WTC11 (cell line): ENCODE measurements at regions not wholly inside any gene's neighbourhood (a gene's known extent, or its start where the extent isn't known, plus 50 kb on each side); places are given as distances from the start of the nearest gene placed in this dataset.

Source experiments
- ATAC-seq: fragments of 200-7000 bp; cut with Tn5 transposase; 2 replicates; pipeline ENCODE4 v1.10.0; 2021; ENCODE audit warnings: mild to moderate bottlenecking, moderate library complexity
- CTCF ChIA-PET: fragments of 300-600 bp; sonication (Branson Sonifier 250); formaldehyde crosslinking; loops from one replicate; lab custom pipeline; 2021; ENCODE audit warnings: antibody characterized with exemption; lab: Charles Lee
- POLR2A ChIA-PET: fragments of 350-600 bp; sonication (Branson Sonifier 250); formaldehyde crosslinking; loops from one replicate; lab custom pipeline; 2021; ENCODE audit warnings: antibody characterized with exemption; lab: Charles Lee
- DNase-seq: peaks from one replicate; pipeline ENCODE4 v3.0.0; 2021; ENCODE audit warnings: low spot score
- H3K27ac Mint-ChIP-seq: 2 replicates; pipeline ENCODE4 v1.8.0; 2021; ENCODE audit warnings: mixed read lengths
- H3K27me3 Mint-ChIP-seq: 2 replicates; pipeline ENCODE4 v1.8.0; 2021; ENCODE audit warnings: low read depth, mild to moderate bottlenecking, moderate library complexity, mixed read lengths
- H3K36me3 Mint-ChIP-seq: 2 replicates; pipeline ENCODE4 v1.8.0; 2021; ENCODE audit warnings: mixed read lengths
- H3K4me1 Mint-ChIP-seq: 2 replicates; pipeline ENCODE4 v1.8.0; 2022; ENCODE audit warnings: mixed read lengths
- H3K4me3 Mint-ChIP-seq: 2 replicates; pipeline ENCODE4 v1.8.0; 2021; ENCODE audit warnings: mild to moderate bottlenecking, moderate library complexity, mixed read lengths
- H3K9me3 Mint-ChIP-seq: 2 replicates; pipeline ENCODE4 v1.8.0; 2021; ENCODE audit warnings: mixed read lengths
- CREB1 ChIP-seq: sonication (generic); formaldehyde crosslinking; IDR thresholded peaks from 2 replicates; pipeline ENCODE4 v1.8.0; 2023; ENCODE audit warnings: mild to moderate bottlenecking, missing genetic modification reagents
- E2F5 ChIP-seq: sonication (generic); formaldehyde crosslinking; IDR thresholded peaks from 2 replicates; pipeline ENCODE4 v1.8.1; 2022; ENCODE audit warnings: mild to moderate bottlenecking, moderate library complexity, missing genetic modification reagents
- ETV6 ChIP-seq: sonication (generic); formaldehyde crosslinking; IDR thresholded peaks from 2 replicates; pipeline ENCODE4 v1.8.1; 2022; ENCODE audit warnings: mild to moderate bottlenecking, missing genetic modification reagents
- GABPB1 ChIP-seq: sonication (generic); formaldehyde crosslinking; IDR thresholded peaks from 2 replicates; pipeline ENCODE4 v1.8.1; 2023; ENCODE audit warnings: mild to moderate bottlenecking, missing genetic modification reagents
- KAT7 ChIP-seq: sonication (generic); formaldehyde crosslinking; IDR thresholded peaks from 2 replicates; pipeline ENCODE4 v1.8.1; 2023; ENCODE audit warnings: missing genetic modification reagents, mild to moderate bottlenecking, borderline replicate concordance
- MYBL2 ChIP-seq: sonication (generic); formaldehyde crosslinking; IDR thresholded peaks from 2 replicates; pipeline ENCODE4 v1.8.1; 2023; ENCODE audit warnings: mild to moderate bottlenecking, moderate library complexity, missing genetic modification reagents
- NR1H2 ChIP-seq: sonication (generic); formaldehyde crosslinking; IDR thresholded peaks from 2 replicates; pipeline ENCODE4 v1.9.0; 2021; ENCODE audit warnings: mild to moderate bottlenecking, moderate library complexity, missing genetic modification reagents
- PRRX2 ChIP-seq: fragments of 250-450 bp; sonication (Bioruptor Pico); IDR thresholded peaks from 2 replicates; pipeline ENCODE4 v1.8.0; 2021; ENCODE audit warnings: mild to moderate bottlenecking
- SMAD4 ChIP-seq: sonication (generic); formaldehyde crosslinking; IDR thresholded peaks from 2 replicates; pipeline ENCODE4 v1.8.0; 2022; ENCODE audit warnings: mild to moderate bottlenecking, missing genetic modification reagents
- SOX15 ChIP-seq: fragments of 250-450 bp; sonication (Bioruptor Pico); IDR thresholded peaks from 2 replicates; pipeline ENCODE4 v1.9.0; 2021; ENCODE audit warnings: mild to moderate bottlenecking
- TCF7 ChIP-seq: sonication (generic); formaldehyde crosslinking; IDR thresholded peaks from 2 replicates; pipeline ENCODE4 v1.8.0; 2022; ENCODE audit warnings: mild to moderate bottlenecking, low read depth, missing genetic modification reagents, moderate library complexity
- ZBTB21 ChIP-seq: sonication (generic); formaldehyde crosslinking; IDR thresholded peaks from 2 replicates; pipeline ENCODE4 v1.8.1; 2023; ENCODE audit warnings: mild to moderate bottlenecking, missing genetic modification reagents, borderline replicate concordance
- ZNF121 ChIP-seq: sonication (generic); formaldehyde crosslinking; IDR thresholded peaks from 2 replicates; pipeline ENCODE4 v1.8.0; 2023; ENCODE audit warnings: missing genetic modification reagents
- ZNF232 ChIP-seq: sonication (generic); formaldehyde crosslinking; IDR thresholded peaks from 2 replicates; pipeline ENCODE4 v1.8.0; 2022; ENCODE audit warnings: mild to moderate bottlenecking, missing genetic modification reagents
- ZNF396 ChIP-seq: fragments of 250-450 bp; sonication (Bioruptor Pico); IDR thresholded peaks from 2 replicates; pipeline ENCODE4 v1.8.0; 2021; ENCODE audit warnings: mild to moderate bottlenecking, moderate library complexity, borderline replicate concordance
- ZNF416 ChIP-seq: fragments of 250-450 bp; sonication (Bioruptor Pico); IDR thresholded peaks from 2 replicates; pipeline ENCODE4 v1.9.0; 2021; ENCODE audit warnings: mild to moderate bottlenecking, inconsistent platforms
- ZNF423 ChIP-seq: fragments of 250-450 bp; sonication (Bioruptor Pico); IDR thresholded peaks from 2 replicates; pipeline ENCODE4 v2.1.2; 2022; ENCODE audit warnings: mild to moderate bottlenecking, moderate library complexity
- ZNF532 ChIP-seq: fragments of 250-450 bp; sonication (Bioruptor Pico); IDR thresholded peaks from 2 replicates; pipeline ENCODE4 v1.9.0; 2021; ENCODE audit warnings: mild to moderate bottlenecking, borderline replicate concordance
- TF ChIP-seq, protein P1 (sequence below): fragments of 250-450 bp; sonication (Bioruptor Pico); IDR thresholded peaks from 2 replicates; pipeline ENCODE4 v1.8.0; 2021; ENCODE audit warnings: mild to moderate bottlenecking

DNA sequence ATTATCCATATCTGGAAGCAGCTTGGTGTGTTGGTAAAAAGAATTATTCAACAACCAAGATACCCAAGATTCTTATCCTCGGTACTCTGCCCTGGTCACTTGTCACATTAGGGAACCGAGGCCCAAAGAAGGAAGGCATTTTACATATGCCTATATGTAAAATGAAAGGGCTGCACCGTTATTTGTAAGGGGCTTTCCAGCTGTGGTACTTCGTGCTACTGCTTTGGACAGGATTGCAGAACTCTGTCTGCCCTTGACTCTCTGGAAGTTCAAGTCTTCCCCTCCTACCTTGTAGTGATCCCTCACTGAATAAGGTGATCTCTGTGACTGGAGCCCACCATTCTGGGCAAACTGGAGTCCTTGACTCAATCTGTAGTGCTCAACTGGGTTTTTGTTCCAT is 198.9 kb upstream of the TOPAZ1 start:
- Mint-ChIP-seq H3K27ac (no peak overlapping the region), H3K4me3 (no peak overlapping the region), H3K27me3 (no peaks in the 10 kb centered on the region), H3K4me1 (peaks cover 2% of the 10 kb centered on the region), H3K36me3 (peaks cover 12% of the 10 kb centered on the region; the same call in 1 of the 2 replicates), H3K9me3 (peaks cover 25% of the 10 kb centered on the region)
- DNase-seq (no peak), ATAC-seq (no peak)
- POLR2A ChIA-PET = no interaction called here
- TF ChIP-seq MYBL2 (no peak), SOX15 (CRISPR knock-in tag) (no peak), KAT7 (no peak), ZNF121 (CRISPR knock-in tag) (no peak), ZNF532 (CRISPR knock-in tag) (no peak), CREB1 (CRISPR knock-in tag) (no peak), NR1H2 (CRISPR knock-in tag) (no peak), ZNF232 (CRISPR knock-in tag) (no peak), ZBTB21 (CRISPR knock-in tag) (no peak), ZNF423 (CRISPR knock-in tag) (no peak), GABPB1 (CRISPR knock-in tag) (no peak), E2F5 (CRISPR knock-in tag) (no peak), ZNF396 (no peak)
- TF ChIP-seq, protein P1, sequence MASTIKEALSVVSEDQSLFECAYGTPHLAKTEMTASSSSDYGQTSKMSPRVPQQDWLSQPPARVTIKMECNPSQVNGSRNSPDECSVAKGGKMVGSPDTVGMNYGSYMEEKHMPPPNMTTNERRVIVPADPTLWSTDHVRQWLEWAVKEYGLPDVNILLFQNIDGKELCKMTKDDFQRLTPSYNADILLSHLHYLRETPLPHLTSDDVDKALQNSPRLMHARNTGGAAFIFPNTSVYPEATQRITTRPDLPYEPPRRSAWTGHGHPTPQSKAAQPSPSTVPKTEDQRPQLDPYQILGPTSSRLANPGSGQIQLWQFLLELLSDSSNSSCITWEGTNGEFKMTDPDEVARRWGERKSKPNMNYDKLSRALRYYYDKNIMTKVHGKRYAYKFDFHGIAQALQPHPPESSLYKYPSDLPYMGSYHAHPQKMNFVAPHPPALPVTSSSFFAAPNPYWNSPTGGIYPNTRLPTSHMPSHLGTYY = no peak
- CTCF ChIA-PET = no interaction called here

DNA sequence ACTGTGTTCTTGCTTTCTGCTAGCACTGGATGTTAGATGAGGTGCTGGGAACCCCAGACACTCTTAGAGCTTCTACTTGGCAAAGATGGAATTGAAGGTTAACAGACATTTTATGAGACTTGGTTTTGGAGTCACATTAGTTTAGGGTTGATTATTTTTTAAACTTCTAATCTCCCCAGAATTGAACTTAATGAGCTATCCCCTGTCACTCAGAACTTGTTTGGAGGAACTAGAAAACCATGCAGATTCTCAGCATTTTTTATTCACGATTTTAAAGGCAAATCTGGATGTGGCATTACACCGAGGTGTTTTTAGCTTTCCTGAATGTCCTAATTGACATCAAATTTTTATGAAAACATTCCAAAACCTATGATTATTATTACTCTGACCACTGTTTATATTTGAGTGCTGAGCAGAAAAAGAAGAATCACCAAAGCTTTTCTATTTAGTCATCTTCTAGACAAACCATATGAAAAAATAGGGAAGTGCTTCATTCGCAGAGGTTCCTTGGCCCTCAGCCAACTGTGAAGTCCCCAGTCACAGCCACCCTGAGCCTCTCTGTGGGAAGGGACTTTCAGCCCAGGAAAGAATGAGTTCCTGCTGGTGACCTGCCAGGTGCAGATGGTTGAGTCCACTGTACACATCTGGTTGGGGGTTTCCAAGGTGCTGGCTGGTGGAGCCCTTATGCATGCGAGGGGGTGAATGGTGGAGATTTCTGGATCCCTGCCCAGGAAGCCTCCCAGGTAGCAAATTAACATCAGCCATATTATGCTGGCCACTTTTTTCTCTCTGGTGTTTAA is 196.0 kb upstream of the TOPAZ1 start:
- POLR2A ChIA-PET = no interaction called here
- Mint-ChIP-seq H3K4me1 (peaks cover 23% of the 10 kb centered on the region), H3K36me3 (peaks cover 7% of the 10 kb centered on the region; the same call in 1 of the 2 replicates), H3K27ac (no peak overlapping the region), H3K4me3 (no peak overlapping the region), H3K9me3 (peaks cover 14% of the 10 kb centered on the region), H3K27me3 (no peaks in the 10 kb centered on the region)
- CTCF ChIA-PET = no interaction called here
- DNase-seq (no peak), ATAC-seq (no peak)
- no peak for TF ChIP-seq SMAD4 (CRISPR knock-in tag)
- TF ChIP-seq ETV6 (CRISPR knock-in tag) = no peak
- TF ChIP-seq TCF7 = no peak
- TF ChIP-seq ZNF416 (CRISPR knock-in tag) = no peak
- no peak for TF ChIP-seq PRRX2
